H4 (cell line): ENCODE measurements at regions not wholly inside any gene's neighbourhood (a gene's known extent, or its start where the extent isn't known, plus 50 kb on each side); places are given as distances from the start of the nearest gene placed in this dataset.

Source experiments
- DNase-seq: peaks from one replicate; pipeline ENCODE4 v3.0.0-alpha.2; 2015; ENCODE audit warnings: low spot score

DNA sequence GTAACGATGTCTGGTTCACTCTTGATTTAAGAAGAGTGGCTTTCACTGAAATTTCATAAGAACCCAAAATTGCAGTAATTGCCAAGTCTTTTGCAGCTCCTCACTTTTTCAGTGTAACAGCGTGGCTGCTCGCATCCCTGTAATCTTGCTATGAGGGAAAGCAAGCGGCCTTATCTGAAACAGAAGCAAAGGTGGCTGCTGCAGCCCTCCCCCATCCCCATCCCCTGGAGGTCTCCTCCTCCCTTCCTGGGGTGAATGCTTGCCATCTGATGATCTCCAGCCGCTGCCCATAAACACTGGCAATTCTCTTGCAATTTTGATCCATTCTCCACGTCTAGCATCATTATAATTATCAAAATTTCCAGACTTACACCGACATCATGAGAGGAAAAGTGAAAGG is 182.5 kb upstream of the ASIC2 start:
- DNase-seq, result no peak

DNA sequence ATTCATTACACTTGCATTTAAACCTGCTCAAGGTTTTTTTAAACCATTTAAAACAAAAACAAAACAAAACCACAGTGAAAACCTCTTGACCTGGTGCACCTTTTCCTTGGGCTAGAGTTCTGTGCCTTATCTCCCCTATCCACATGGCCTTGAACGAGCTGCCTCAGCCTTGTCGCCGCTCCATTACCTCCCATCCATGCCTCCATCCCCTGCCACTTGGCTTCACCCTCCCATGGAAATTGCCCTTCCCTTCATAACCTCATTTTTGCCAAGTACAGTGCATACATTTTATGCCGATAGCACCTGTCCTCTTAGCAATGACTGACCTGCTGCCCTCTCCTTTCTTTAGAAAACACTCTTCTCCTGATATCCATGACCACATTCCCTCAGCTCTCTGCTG is 188.6 kb upstream of the ASIC2 start:
- DNase-seq, result no peak

DNA sequence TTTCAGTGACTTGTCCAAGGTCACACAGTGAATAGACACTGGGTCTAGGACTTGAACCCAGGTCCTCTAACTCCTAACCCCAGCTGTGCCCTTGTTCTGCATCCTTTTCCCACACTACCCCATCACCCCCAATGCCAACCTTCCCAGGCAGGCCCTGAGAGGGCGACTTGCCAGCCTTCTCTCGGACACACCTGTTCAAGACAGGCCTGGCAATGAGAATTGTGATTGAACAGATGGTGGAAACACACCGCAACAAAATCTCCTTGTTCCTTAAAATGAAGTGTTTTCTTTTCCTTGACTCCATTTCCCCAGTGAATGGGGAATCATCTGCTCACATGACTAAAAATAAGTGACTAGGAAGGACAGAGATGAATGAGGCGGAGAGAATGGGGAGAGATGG is 189.5 kb upstream of the ASIC2 start:
- no peak for DNase-seq

DNA sequence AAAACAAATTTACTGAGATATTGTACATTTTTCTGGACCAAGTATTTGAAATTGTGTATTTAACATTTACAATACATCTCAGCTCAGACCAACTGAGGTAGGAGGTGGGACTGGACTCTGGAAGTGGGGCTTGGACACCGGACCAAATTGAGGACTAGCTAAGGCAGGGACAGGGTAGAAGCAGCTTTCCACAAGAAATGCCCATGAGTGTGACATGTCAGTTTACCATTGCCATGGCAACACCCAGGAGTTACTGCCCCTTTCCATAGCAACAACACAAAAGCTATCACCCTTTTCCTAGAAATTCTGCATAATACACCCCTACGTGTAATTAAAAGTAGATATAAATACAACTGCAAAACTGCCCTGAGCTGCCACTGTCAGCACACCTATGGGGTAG is 191.5 kb upstream of the ASIC2 start:
- no peak for DNase-seq

DNA sequence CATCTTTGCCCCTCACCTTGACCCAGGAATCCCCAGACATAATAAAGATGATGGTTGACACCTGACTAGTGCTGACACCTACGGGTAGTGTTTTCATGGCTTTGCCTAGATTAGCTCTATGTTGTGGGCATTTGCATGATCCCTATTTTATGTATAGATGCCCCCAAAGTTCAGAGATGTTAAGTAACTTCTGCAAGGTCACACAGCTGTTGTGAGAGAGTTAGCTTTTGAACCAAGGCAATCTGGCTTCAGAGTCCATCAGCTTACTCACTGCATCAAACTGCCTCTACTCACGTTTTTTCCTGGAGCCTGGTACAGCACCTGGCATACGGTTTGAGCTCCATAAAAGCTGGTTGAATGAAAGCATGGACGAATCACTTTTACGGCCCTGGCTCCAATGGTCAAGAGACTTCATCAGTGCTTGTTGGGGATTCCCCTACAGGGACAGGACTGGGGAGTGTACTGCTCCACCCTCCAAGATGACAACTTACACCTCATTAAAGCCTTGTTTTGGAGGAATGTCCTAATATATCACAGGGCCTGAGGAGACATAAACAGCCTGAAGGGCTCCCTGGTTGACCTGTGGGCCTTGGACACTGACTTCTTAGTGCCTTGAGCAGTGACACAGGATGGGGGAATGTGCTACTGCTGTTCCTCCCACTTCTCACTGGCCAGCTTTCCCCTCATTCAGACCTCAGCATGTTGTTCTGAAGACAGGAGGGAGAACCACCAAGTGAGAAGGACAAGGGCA is 193.2 kb upstream of the ASIC2 start:
- no peak for DNase-seq

GRCh38 chr17:33487187-33487879 is 194.2 kb upstream of the ASIC2 start:
- no peak for DNase-seq

GRCh38 chr17:33491871-33492481 is 198.9 kb upstream of the ASIC2 start:
- DNase-seq, result no peak

DNA sequence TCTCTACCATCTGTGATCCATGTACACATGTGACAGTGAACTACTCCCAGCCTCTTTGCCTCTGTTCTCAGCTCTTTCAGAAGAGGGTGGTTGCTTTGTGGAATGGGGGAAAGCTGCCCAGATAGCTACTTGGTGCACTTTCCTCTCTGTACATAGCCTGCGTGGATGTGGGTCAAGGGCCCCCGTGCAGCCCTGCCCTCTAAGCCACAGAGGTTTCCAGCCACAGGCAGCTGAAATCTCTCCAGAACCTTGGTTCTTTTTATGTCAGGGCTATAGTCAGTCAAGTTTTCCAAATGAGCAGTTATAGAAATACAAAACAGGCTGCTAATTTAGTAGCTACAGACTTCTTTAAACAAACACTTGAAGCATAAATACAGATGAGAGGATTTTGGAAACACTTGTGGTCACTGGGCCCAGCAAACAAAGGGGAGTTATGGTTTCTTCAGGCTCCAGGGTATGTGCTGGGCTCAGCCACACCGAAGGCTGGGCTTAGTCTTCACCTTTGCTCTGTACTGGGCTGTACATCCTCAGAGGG is 199.7 kb upstream of the ASIC2 start:
- no peak for DNase-seq

- no peak for DNase-seq
These were observed 200.5 kb upstream of the ASIC2 start for GRCh38 chr17:33493566-33493965.

GRCh38 chr17:33494151-33494550 is 201.1 kb upstream of the ASIC2 start:
- DNase-seq, result no peak

DNA sequence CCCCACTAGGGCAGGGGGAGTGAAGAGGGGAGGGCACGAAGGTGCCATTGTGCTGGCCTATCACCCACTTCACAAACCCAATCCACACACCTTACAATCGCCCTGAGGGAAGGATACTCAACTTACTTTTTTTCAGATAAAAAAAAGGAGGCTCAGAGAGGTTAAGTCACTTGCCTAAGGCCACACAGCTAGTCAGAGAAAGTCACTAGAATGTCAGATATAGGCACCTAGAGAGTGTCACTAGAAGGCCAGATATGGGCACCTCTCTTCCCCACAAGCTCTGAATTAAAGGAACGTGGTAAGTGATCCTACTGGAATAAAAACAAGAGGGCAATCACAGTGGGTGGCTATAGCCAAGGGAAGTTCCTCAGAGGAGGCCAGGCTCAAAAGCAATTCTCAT is 204.5 kb upstream of the ASIC2 start:
- DNase-seq, result no peak

DNA sequence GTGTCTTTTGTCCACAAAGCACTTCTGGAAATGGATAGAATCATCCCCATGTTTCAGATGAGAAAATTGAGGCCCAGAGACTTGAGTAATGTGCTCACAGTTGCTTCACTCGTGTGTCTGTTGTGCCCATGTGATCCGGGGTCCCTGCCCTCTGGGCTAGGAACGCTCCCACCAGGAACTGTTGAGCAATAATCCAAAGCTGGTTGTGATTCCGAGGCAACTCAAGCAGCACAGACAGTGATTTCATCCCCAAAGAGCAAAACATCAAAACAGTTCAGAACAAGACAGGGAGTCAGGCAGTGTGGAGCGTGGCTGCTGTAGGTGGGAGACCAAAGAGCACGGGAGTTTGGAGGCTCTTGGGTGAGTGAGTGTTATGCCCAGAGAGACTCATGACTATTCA is 205.0 kb upstream of the ASIC2 start:
- DNase-seq, result no peak

DNA sequence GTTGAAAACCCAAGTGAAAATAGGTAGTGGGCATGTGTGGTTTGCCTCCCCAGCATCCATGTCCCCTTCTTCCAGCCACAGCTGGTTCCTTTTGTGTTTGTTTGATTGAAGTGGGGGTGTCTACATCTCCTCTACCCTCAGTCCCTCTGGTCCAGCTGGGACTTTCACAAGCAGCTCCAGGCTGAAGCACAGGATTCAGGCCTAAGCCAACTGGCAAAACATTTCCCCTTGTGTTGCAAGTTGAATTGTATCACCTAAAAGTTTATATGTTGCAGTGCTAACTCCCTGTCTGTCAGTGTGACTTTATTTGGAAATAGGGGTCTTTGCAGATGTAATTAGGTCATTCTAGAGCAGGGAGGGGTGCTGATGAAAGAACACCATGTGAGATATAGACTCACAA is 205.9 kb upstream of the ASIC2 start:
- no peak for DNase-seq

DNA sequence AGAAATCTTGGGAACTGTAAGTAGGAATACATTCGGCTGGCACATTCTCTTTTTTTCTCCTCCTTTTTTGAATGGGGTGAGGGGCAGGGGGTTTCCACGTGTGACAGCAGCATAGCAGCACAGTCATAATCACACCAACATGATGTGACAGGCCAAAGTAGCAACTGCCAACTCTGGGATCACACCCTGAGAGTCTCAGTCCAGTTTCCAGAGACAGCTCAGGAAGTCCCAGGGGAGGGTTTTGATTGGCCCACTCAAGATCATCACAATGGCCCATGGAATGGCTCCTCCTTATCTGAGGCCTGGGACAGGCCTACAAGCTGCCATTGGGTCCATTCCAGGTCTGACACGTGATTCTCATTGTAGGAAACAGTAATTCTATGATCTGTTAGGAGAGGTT is 207.1 kb upstream of the ASIC2 start:
- DNase-seq, result no peak

DNA sequence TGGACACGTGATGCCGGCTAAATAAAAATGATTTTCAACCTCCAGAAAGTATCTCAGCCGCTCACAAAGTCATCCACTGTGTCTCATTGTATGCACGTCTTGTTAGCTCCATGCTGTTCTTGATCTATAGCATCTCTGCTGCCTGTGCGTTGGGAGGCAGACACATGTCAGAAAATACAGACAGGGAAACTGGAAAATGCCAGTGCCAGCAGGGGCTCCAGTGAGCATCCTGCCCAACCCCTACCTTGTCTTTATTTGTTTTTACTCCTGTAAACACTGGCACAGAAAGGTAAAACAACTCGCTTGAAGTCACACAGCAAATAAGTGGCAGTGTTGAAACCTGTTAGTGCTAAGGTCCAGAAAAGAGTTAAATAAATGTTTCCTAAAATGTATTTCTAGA is 208.1 kb upstream of the ASIC2 start:
- no peak for DNase-seq

GRCh38 chr17:33504571-33504970 is 211.5 kb upstream of the ASIC2 start:
- DNase-seq, result no peak

DNA sequence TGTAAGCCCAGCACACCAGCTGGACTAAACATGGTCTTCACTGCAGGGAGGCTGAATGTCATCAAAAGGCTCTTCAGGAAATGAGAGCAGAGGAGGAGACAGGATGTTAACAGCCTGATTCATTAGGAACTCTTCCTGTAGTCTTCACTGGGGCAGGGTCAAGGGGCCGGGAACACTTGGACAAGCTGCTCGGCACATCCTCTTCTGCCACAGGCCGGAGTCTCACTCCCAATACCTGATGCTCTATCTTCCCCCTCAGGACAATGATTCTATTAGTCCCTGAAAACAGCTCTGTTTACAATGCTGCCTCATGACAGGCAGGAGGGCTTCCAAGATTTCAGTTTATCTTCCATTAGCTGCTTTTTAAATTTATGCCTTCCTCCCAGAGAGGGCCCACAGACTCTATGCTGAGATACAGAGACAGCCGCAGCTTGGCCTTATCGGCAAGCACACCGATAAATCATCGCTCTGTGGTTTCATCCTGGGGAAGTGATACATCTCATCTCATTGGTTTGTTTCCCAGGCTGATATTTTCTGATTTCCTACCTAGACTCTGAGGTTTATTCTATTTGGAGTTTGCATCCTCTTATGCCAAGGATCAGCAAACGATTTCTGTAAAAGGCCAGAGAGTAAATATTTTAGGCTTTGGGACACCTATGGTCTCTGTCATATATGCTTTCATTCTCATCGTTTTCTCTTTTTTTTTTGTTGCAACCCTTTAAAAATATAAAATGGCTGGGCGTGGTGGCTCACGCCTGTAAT is 214.0 kb upstream of the ASIC2 start:
- DNase-seq, result no peak

DNA sequence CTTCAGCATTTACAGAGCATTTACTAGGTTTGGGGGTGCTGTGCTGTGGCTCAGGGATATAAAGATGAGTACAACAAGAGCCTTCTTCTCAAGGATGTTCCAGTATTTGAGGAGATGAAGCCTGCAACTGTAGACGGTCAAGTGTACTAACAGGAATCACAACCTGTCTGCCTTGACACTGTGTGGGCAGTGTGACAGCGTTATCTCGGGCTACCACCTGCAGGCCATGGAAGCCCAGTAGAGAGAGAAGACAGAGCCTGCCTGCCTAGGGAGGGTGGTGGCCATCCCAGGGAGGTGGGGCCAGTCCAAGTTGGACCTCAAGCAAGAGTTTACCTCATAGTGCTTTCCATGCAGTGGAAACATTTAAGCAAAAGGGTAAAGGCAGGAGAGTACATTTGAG is 215.1 kb upstream of the ASIC2 start:
- no peak for DNase-seq

GRCh38 chr17:33509331-33509730 is 216.2 kb upstream of the ASIC2 start:
- no peak for DNase-seq

DNA sequence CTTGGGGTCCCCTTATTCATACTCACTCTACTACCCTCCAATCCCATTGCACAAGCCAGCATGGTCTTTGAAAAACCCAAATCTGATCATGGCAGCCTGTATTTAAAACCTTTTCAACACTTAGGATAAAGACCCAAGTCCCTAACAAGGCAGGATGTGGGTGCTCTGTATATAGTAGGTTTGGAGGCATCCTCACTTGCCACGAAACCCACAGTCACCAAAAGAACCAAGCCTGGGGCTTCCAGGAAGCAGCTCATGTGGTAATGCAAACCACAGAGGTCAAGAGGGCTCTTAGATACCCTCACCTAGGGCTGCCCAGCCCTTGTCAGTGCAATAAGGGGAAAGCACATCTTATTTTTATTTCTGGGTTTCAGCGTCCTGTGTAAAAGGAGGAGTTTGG is 218.6 kb upstream of the ASIC2 start:
- DNase-seq, result no peak

DNA sequence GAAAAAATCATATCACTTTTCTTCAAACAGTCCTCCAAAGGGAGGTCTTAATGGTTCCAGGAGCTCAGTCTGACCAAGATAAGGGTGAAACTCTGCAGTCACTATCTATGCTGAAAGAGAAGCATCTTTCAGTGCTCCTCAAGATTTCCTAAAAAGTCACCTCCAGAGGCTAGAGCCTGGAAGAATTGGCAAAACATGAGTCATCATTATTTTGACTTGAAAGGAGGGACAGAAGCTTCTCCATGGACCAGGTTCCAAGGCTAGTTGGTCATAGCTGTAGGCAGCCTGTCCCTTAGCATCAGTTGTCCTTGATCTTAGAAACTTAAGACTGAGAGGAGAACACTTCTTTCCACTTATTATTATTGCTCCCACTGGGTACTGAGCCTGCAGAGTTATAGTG is 219.0 kb upstream of the ASIC2 start:
- no peak for DNase-seq

GRCh38 chr17:33513769-33514168 is 220.7 kb upstream of the ASIC2 start:
- DNase-seq, result no peak
